ENCODE measurements at regions not wholly inside any gene's neighbourhood (a gene's known extent, or its start where the extent isn't known, plus 50 kb on each side); places are given as distances from the start of the nearest gene placed in this dataset.

- no peaks in the 10 kb centered on the region for H3K27me3 ChIP-seq (ENCODE audit: insufficient read depth, poor library complexity, severe bottlenecking)
- TF ChIP-seq REST (IDR thresholded peaks at IDR 0.05; ENCODE audit: insufficient replicate concordance, low read depth): no peak
- TF ChIP-seq SPI1 (IDR thresholded peaks at IDR 0.05; ENCODE audit: borderline replicate concordance, low read depth): no peak
- no peak for TF ChIP-seq CTCF (IDR thresholded peaks at IDR 0.05; ENCODE audit: insufficient read depth, low read length)
- TF ChIP-seq GABPA (IDR thresholded peaks at IDR 0.05; ENCODE audit: low read depth): no peak
- TF ChIP-seq POLR2AphosphoS5 (IDR thresholded peaks at IDR 0.05; ENCODE audit: low read depth): no peak
- no peak overlapping the region for H3K4me3 ChIP-seq (replicated peaks; ENCODE audit: insufficient read depth, low read length)
- H3K27ac ChIP-seq (replicated peaks): no peak overlapping the region
- no peak for DNase-seq (ENCODE audit: low read depth in 1 of 2, low spot score in 1 of 2)
These were observed 65.2 kb downstream of the RIN2 start for GRCh38 chr20:19823216-19823615.

GRCh38 chr20:19823971-19824370 lies 65.9 kb downstream of the RIN2 start:
- H3K27ac ChIP-seq (replicated peaks): no peak overlapping the region
- no peak for DNase-seq (ENCODE audit: low read depth in 1 of 2, low spot score in 1 of 2)

GRCh38 chr20:19824861-19825260 lies 66.8 kb downstream of the RIN2 start:
- H3K27me3 ChIP-seq (ENCODE audit: insufficient read depth, poor library complexity, severe bottlenecking): no peaks in the 10 kb centered on the region
- no peak overlapping the region for H3K27ac ChIP-seq (replicated peaks)
- DNase-seq (ENCODE audit: low read depth in 1 of 2, low spot score in 1 of 2): no peak
- H3K4me3 ChIP-seq (replicated peaks; ENCODE audit: insufficient read depth, low read length): no peak overlapping the region
- TF ChIP-seq POLR2AphosphoS5 (IDR thresholded peaks at IDR 0.05; ENCODE audit: low read depth): no peak
- TF ChIP-seq REST (IDR thresholded peaks at IDR 0.05; ENCODE audit: insufficient replicate concordance, low read depth): no peak
- no peak for TF ChIP-seq CTCF (IDR thresholded peaks at IDR 0.05; ENCODE audit: insufficient read depth, low read length)
- no peak for TF ChIP-seq SPI1 (IDR thresholded peaks at IDR 0.05; ENCODE audit: borderline replicate concordance, low read depth)
- no peak for TF ChIP-seq GABPA (IDR thresholded peaks at IDR 0.05; ENCODE audit: low read depth)

More at GRCh38 chr20:19823971-19824370, 65.9 kb downstream of the RIN2 start:
- TF ChIP-seq REST (IDR thresholded peaks at IDR 0.05; ENCODE audit: insufficient replicate concordance, low read depth) (no peak), CTCF (IDR thresholded peaks at IDR 0.05; ENCODE audit: insufficient read depth, low read length) (no peak), POLR2AphosphoS5 (IDR thresholded peaks at IDR 0.05; ENCODE audit: low read depth) (no peak), SPI1 (IDR thresholded peaks at IDR 0.05; ENCODE audit: borderline replicate concordance, low read depth) (no peak), GABPA (IDR thresholded peaks at IDR 0.05; ENCODE audit: low read depth) (no peak)
- Histone ChIP-seq H3K27me3 (ENCODE audit: insufficient read depth, poor library complexity, severe bottlenecking) (no peaks in the 10 kb centered on the region), H3K4me3 (replicated peaks; ENCODE audit: insufficient read depth, low read length) (no peak overlapping the region)
